Astrocyte (in vitro differentiated cells and primary cell): ENCODE measurements at regions not wholly inside any gene's neighbourhood (a gene's known extent, or its start where the extent isn't known, plus 50 kb on each side); places are given as distances from the start of the nearest gene placed in this dataset.
"Not testable (repeated sequence)": the region's sequence is repeated elsewhere in the genome, so short reads cannot be mapped to it uniquely, and the experiment has no call there.

Source experiments
- DNase-seq: peaks from one replicate; pipeline ENCODE4 v3.0.0-alpha.2; 2010; ENCODE audit warnings: low read depth
- FAIRE-seq: peaks from 2 replicates; lab custom pipeline; 2011; peaks lifted over from hg19 to GRCh38; lab: Jason Lieb, UNC
- H2AFZ ChIP-seq: 2 replicates; pipeline ENCODE4 v1.6.0; 2012; ENCODE audit warnings: low read depth, low read length, inconsistent platforms
- H3K27ac ChIP-seq: 2 replicates; pipeline ENCODE4 v1.5.1; 2011; ENCODE audit warnings: low read depth, low read length, inconsistent platforms
- H3K27me3 ChIP-seq: 2 replicates; pipeline ENCODE4 v1.6.0; 2011; ENCODE audit warnings: low read length, inconsistent platforms; ENCODE audit not compliant: insufficient read depth
- H3K36me3 ChIP-seq: 2 replicates; pipeline ENCODE4 v1.5.1; 2011; ENCODE audit warnings: low read length, inconsistent platforms; ENCODE audit not compliant: insufficient read depth
- H3K4me1 ChIP-seq: 2 replicates; pipeline ENCODE4 v1.5.1; 2011; ENCODE audit warnings: low read length, inconsistent platforms; ENCODE audit not compliant: insufficient read depth
- H3K4me2 ChIP-seq: 2 replicates; pipeline ENCODE4 v1.6.0; 2012; ENCODE audit warnings: low read length, inconsistent platforms
- H3K4me3 ChIP-seq: 2 replicates; pipeline ENCODE4 v1.5.1; 2011; ENCODE audit warnings: low read depth, mild to moderate bottlenecking, low read length, inconsistent platforms; ENCODE audit not compliant: insufficient read depth
- H3K79me2 ChIP-seq: 2 replicates; pipeline ENCODE4 v1.6.0; 2012; ENCODE audit warnings: mild to moderate bottlenecking, low read length, inconsistent platforms; ENCODE audit not compliant: insufficient read depth
- H3K9ac ChIP-seq: 2 replicates; pipeline ENCODE4 v1.6.0; 2012; ENCODE audit warnings: mild to moderate bottlenecking, low read length, inconsistent platforms
- H3K9me3 ChIP-seq: 2 replicates; pipeline ENCODE4 v1.5.1; 2012; ENCODE audit warnings: low read depth, mild to moderate bottlenecking, low read length, inconsistent platforms; ENCODE audit not compliant: insufficient read depth
- H4K20me1 ChIP-seq: 2 replicates; pipeline ENCODE4 v1.6.0; 2012; ENCODE audit warnings: low read length, inconsistent platforms; ENCODE audit not compliant: insufficient read depth
- H3K27ac Mint-ChIP-seq: one replicate; pipeline ENCODE4 v1.8.0; 2021; ENCODE audit warnings: mild to moderate bottlenecking, mixed read lengths; ENCODE audit not compliant: unreplicated experiment
- H3K27me3 Mint-ChIP-seq: one replicate; pipeline ENCODE4 v1.8.0; 2021; ENCODE audit warnings: low read depth, mixed read lengths; ENCODE audit not compliant: unreplicated experiment
- H3K36me3 Mint-ChIP-seq: one replicate; pipeline ENCODE4 v1.8.0; 2021; ENCODE audit warnings: low read depth, mixed read lengths; ENCODE audit not compliant: unreplicated experiment
- H3K4me1 Mint-ChIP-seq: one replicate; pipeline ENCODE4 v1.8.0; 2021; ENCODE audit warnings: low read depth, mixed read lengths; ENCODE audit not compliant: unreplicated experiment
- H3K4me3 Mint-ChIP-seq: one replicate; pipeline ENCODE4 v1.8.0; 2021; ENCODE audit warnings: mild to moderate bottlenecking, moderate library complexity, mixed read lengths; ENCODE audit not compliant: unreplicated experiment
- H3K9me3 Mint-ChIP-seq: one replicate; pipeline ENCODE4 v1.8.0; 2021; ENCODE audit warnings: mild to moderate bottlenecking, mixed read lengths; ENCODE audit not compliant: unreplicated experiment
- EZH2 ChIP-seq: IDR thresholded peaks from 2 replicates; pipeline ENCODE4 v1.6.1; 2012; ENCODE audit warnings: mild to moderate bottlenecking, low read length, inconsistent platforms; ENCODE audit not compliant: insufficient read depth
- TF ChIP-seq, protein P1 (sequence below): IDR thresholded peaks from 2 replicates; pipeline ENCODE4 v1.5.1; 2011; ENCODE audit warnings: low read depth, mild to moderate bottlenecking, inconsistent platforms, low read length, moderate library complexity; ENCODE audit not compliant: insufficient read depth

DNA sequence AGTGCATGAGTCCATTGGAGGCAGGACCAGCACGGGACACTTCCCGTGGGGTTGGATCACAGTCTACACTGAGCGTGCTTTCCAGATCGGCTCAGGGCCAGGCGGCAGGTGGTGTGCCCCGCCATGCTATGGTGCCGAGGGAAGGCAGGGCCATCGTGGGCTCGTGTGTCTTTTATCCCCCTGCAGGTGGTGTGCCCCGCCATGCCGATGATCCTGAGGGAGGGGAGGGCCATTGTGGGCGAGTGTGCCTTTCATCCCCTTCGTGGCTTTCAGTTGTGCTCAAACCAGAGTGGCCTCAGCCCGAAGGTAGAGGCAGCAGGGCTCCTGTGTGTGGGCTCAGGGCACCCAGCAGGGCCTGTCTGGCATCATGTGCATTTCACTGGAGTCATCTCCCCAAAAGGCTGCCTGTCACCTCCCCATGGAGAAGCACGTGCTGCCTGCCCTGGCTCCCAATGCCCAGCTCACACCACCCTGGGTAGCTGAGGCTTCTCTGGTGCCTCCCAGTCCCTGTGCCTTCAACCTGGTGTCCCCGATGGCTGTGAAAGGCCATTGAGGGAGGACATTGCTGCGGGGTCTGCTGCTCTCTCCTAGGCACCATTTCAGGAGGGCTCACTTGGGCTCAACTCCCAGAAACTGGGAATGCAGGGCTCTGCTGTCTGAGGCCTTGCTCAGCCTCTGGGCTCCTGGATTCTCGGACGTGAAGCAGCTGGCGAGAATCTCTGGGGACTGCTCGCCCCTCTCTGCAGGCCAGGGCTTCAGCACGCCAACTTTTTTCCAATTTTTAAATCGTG is 207.6 kb downstream of the NPIPB11 start:
- Histone ChIP-seq H3K27me3 (no peaks in the 10 kb centered on the region), H3K4me2 (peak overlapping the region; percentile 75), H3K27ac (no peak overlapping the region), H3K4me1 (peaks cover under 1% of the 10 kb centered on the region), H3K4me3 (no peak overlapping the region), H3K36me3 (no peaks in the 10 kb centered on the region), H3K9ac (no peak overlapping the region), H4K20me1 (no peaks in the 10 kb centered on the region), H3K9me3 (no peaks in the 10 kb centered on the region), H3K79me2 (no peaks in the 10 kb centered on the region), H2AFZ (no peak overlapping the region)
- peaks cover 7% of the 10 kb centered on the region for H3K4me1 Mint-ChIP-seq
- DNase-seq, result no peak
- H3K27me3 Mint-ChIP-seq, result peaks cover 7% of the 10 kb centered on the region
- no peak overlapping the region for H3K27ac Mint-ChIP-seq
- FAIRE-seq, result no peak
- H3K4me3 Mint-ChIP-seq, result no peak overlapping the region
- peaks cover 2% of the 10 kb centered on the region for H3K9me3 Mint-ChIP-seq
- no peak for TF ChIP-seq EZH2
- TF ChIP-seq, protein P1, sequence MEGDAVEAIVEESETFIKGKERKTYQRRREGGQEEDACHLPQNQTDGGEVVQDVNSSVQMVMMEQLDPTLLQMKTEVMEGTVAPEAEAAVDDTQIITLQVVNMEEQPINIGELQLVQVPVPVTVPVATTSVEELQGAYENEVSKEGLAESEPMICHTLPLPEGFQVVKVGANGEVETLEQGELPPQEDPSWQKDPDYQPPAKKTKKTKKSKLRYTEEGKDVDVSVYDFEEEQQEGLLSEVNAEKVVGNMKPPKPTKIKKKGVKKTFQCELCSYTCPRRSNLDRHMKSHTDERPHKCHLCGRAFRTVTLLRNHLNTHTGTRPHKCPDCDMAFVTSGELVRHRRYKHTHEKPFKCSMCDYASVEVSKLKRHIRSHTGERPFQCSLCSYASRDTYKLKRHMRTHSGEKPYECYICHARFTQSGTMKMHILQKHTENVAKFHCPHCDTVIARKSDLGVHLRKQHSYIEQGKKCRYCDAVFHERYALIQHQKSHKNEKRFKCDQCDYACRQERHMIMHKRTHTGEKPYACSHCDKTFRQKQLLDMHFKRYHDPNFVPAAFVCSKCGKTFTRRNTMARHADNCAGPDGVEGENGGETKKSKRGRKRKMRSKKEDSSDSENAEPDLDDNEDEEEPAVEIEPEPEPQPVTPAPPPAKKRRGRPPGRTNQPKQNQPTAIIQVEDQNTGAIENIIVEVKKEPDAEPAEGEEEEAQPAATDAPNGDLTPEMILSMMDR, result no peak
- H3K36me3 Mint-ChIP-seq, result no peaks in the 10 kb centered on the region

DNA sequence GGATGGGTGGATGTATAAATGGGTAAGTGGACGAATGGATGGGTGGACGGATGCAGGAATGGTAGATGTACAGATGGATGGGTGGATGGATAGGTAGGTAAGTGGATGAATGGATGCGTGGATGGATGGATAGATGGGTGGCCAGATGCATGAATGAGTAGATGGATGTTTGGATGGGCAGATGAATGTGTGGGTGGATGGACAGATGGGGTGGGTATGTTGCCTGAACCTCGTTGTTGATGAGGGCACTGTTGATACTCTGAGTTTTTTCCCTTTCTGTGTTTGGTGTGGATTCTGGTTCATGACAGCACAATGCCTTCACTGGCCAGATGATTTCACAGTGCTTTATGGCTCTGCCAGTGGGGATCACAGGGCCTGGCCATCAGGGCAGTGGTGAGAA is 208.3 kb downstream of the NPIPB11 start:
- FAIRE-seq, result no peak
- Mint-ChIP-seq H3K36me3 (no peaks in the 10 kb centered on the region), H3K27ac (no peak overlapping the region), H3K4me1 (peaks cover 7% of the 10 kb centered on the region), H3K4me3 (no peak overlapping the region), H3K9me3 (peaks cover 2% of the 10 kb centered on the region), H3K27me3 (peaks cover 10% of the 10 kb centered on the region)
- no peaks in the 10 kb centered on the region for H3K36me3 ChIP-seq
- no peak overlapping the region for H3K9ac ChIP-seq
- no peak overlapping the region for H3K4me3 ChIP-seq
- no peaks in the 10 kb centered on the region for H3K79me2 ChIP-seq
- no peak for TF ChIP-seq EZH2
- TF ChIP-seq, protein P1, result no peak
- no peak overlapping the region for H2AFZ ChIP-seq
- no peak overlapping the region for H3K4me2 ChIP-seq
- no peak for DNase-seq
- H3K4me1 ChIP-seq, result no peaks in the 10 kb centered on the region
- H3K9me3 ChIP-seq, result no peaks in the 10 kb centered on the region
- H3K27ac ChIP-seq, result no peak overlapping the region
- H3K27me3 ChIP-seq, result no peaks in the 10 kb centered on the region
- H4K20me1 ChIP-seq, result no peaks in the 10 kb centered on the region

DNA sequence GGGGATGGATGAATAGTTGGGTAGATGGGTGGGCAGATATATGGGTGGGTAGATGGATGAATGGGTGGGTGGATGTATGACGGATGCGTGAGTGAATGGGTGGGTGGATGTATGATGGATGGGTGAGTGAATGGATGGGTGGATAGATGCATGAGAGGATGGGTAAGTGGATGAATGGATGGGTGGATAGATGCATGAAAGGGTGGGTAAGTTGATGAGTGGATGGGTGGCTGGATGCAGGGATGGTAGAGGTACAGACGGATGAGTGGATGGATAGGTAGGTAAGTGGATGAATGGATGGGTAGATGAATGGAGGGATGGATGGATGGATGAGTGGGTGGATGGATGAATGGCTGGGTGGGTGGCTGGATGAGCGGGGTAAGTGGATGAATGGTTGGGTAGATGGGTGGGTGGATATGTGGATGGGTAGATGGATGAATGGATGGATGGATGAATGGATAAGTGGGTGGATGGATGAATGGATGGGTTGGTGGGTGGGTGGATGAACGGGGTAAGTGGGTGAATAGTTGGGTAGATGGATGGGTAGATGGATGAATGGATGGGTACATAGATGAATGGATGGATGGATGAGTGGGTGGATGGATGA is 208.9 kb downstream of the NPIPB11 start:
- H3K9me3 ChIP-seq, H3K36me3 ChIP-seq, H3K27ac ChIP-seq, H3K9ac ChIP-seq, H3K4me1 Mint-ChIP-seq, H3K27me3 ChIP-seq, H3K36me3 Mint-ChIP-seq, H3K27ac Mint-ChIP-seq, H3K4me3 ChIP-seq, H3K4me3 Mint-ChIP-seq, H2AFZ ChIP-seq, H3K79me2 ChIP-seq, H3K4me1 ChIP-seq, H4K20me1 ChIP-seq, H3K9me3 Mint-ChIP-seq, FAIRE-seq, DNase-seq, H3K4me2 ChIP-seq: not testable (repeated sequence)
- H3K27me3 Mint-ChIP-seq, result peaks cover 13% of the 10 kb centered on the region

GRCh38 chr16:29196746-29197145 is 209.8 kb downstream of the NPIPB11 start:
- FAIRE-seq, H4K20me1 ChIP-seq, H3K4me2 ChIP-seq, H3K4me3 ChIP-seq, H2AFZ ChIP-seq, H3K79me2 ChIP-seq, H3K9me3 ChIP-seq, H3K4me1 Mint-ChIP-seq, H3K9me3 Mint-ChIP-seq, H3K4me1 ChIP-seq, H3K36me3 ChIP-seq, H3K9ac ChIP-seq, H3K4me3 Mint-ChIP-seq, H3K36me3 Mint-ChIP-seq, H3K27ac ChIP-seq, DNase-seq, H3K27me3 ChIP-seq, H3K27ac Mint-ChIP-seq: not testable (repeated sequence)
- H3K27me3 Mint-ChIP-seq, result peaks cover 12% of the 10 kb centered on the region
